RCC 7860 (cell line): ENCODE measurements at regions not wholly inside any gene's neighbourhood (a gene's known extent, or its start where the extent isn't known, plus 50 kb on each side); places are given as distances from the start of the nearest gene placed in this dataset.
"Not testable (repeated sequence)": the region's sequence is repeated elsewhere in the genome, so short reads cannot be mapped to it uniquely, and the experiment has no call there.

ENCODE experiments used
- DNase-seq: peaks from one replicate; pipeline ENCODE4 v3.0.0-alpha.2; 2015; ENCODE audit warnings: low spot score
- FAIRE-seq: peaks from 2 replicates; lab custom pipeline; 2012; peaks lifted over from hg19 to GRCh38; lab: Jason Lieb, UNC

DNA sequence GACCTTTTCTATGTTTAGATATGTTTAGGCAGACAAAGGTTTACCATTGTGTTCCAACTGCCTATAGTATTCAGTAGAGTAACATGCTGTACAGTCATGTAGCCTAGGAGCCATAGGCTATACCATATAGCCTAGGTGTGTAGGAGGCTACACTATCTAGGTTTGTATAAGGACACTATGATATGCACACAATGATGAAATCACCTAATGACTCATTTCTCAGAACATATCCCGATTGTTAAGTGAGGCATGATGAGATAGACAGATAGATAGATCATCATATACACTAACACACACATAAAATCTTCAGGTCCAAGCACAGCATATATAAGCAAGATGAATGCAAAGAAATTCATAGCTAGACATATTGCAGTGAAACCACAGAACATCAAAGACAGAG, 177.4 kb downstream of the NPIPA8 start:
- not testable (repeated sequence) for DNase-seq, FAIRE-seq

DNA sequence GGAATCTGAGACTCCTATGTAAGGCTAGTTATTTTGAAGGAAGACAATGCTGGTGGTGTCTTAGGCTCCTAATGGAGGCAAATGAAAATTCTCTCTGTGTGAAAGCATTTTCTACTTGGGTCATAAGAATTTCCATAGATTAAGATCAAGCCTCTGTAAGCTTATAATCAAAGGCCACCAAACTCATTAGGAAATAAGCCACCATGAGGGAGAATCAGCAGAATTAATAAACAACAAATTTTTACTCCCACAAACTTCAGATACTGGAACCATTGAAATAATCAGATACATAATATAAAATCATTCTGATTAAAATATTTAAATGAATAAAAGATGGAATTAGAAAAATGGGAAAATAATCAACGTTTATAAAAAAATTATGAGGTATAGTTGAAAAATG, 178.7 kb downstream of the NPIPA8 start:
- FAIRE-seq, DNase-seq: not testable (repeated sequence)

DNA sequence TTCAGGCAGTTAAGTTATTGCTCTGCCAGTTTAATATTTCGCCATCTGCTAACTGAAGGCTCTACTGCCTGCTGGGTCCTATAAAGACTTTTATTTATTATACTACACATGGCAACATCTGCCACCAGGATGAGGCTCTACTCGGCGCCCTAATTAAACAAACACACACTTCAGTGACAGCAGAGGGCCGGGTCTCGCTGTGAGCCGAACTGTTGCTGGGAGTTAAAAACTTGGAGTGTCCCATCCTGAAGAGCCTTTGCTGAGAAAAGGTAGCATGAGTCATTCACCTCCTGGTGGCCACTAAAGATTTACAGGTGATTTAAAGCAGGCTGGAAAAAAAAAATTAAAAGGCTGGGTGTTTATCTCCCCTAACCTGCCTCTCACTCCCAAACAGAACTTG, 183.7 kb downstream of the NPIPA8 start:
- FAIRE-seq: not testable (repeated sequence)

DNA sequence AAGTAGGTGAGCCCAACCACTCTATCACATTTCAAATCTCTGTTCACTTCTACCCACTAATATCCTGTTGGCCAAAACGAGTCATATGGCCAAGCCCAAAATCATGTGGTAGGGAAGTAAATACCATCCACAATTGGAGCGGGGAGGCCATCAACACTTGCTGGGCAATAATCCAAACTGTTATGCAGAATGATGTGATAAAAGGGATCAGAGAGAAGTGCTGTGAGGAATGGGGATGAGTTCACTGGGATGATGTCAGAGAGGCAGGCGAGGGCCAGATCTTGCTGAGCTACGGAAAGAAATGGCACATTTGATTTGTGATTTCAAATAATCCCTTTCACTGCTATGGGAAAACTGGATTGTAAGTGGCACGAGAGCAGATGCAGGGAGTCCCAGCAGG, 188.4 kb downstream of the NPIPA8 start:
- FAIRE-seq, DNase-seq: not testable (repeated sequence)

More for the DNA sequence above, 183.7 kb downstream of the NPIPA8 start:
- not testable (repeated sequence) for DNase-seq

DNA sequence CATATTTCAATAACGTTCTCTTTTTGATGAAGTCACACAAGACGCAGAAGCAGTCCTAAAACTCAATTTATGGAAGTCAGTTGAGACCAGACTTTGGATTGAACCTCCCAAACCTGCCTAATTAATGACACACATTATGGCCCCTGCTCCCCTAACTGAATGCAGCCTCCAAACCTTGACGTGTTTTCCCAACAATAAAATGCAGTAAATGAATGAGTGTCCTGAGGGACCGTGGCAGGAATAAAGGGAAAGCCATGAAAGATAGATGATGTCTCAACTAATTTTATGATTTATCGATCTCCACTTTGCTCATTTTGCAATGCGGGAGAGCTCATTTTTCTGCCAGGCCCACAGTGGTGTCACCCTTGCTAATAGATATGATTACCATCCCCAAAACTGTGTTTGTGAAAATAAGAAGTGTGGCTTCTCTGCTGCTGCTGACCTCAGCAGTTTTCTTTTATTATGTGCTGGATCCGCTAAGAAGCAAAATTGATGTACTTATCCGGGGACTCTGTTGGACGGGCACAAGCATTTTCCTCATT, 189.9 kb downstream of the NPIPA8 start:
- not testable (repeated sequence) for FAIRE-seq, DNase-seq

DNA sequence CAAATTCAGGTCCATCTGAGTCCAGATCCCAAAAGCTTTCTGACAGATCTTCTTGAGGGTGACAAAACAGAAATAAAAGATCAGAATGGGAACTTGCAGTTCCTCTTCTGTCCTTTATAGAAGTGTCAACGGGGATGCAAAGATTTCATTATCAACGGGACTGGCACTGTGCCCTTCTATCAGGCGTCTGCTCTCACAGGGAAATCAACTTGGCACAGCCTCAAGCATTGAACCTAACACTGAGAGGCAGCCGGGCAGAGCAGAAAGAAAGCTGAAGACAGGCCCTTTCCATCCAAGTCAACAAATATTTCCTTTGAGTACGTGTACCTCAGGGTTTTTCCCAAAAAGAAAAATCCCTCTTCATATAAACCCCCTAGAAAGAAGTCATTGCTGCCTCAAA, 194.5 kb downstream of the NPIPA8 start:
- FAIRE-seq, DNase-seq: not testable (repeated sequence)

DNA sequence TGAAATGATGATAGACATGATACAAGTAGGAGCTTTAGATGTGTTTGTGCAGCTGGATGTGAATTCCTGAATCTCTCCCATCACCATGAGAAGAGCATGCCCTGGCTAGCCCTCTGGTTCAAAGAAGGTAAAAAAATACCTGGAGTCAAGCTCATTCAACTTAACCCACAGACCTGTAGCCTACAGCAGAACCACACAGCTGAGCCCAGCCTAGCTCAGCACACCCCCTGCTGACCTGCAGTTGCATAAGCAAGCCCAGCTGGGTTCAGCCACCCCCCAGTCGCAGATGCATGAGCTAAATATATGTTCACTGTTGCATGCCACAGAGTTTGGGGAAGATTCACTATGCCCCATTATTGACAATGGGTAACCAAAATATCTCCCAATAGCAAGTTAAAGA, 200.2 kb downstream of the NPIPA8 start:
- not testable (repeated sequence) for DNase-seq, FAIRE-seq

DNA sequence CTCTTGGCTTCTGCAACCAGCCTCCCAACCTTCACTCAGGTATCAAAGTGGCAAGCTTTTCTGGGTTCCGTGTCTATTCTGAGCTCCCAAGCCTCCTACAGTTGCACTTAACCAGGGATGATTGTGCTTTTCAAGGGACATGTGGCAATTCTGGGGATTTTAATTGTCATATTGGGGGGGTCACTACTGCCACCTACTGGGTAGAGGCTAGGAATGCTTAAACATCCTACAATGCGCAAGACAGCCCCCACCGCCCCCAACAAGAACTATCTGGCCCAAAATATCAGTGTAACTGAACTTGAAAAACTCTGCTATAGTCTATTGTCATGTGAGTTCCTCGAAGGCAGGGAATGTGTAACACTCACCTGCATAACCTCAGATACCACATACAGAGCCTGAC, 201.5 kb downstream of the NPIPA8 start:
- DNase-seq, FAIRE-seq: not testable (repeated sequence)

DNA sequence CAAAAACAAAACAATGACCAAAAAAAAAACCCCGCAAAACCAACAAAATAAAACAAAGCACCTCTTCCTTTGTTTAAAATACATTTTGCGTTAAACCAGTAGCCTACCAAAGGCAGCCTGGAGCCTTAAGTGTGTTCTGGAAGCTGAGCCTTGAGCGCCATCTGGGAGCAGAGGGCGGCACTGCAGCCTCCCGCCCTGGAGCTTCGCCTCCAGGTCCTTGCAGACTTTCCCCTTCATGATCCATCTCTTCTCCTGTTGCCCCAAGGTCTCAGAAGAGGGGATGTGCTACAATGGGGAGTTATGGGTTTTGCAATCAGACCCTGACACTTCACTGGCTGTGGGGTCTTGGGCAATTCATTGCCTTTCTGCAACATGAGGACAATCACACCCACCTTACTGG, 204.9 kb downstream of the NPIPA8 start:
- not testable (repeated sequence) for DNase-seq, FAIRE-seq

DNA sequence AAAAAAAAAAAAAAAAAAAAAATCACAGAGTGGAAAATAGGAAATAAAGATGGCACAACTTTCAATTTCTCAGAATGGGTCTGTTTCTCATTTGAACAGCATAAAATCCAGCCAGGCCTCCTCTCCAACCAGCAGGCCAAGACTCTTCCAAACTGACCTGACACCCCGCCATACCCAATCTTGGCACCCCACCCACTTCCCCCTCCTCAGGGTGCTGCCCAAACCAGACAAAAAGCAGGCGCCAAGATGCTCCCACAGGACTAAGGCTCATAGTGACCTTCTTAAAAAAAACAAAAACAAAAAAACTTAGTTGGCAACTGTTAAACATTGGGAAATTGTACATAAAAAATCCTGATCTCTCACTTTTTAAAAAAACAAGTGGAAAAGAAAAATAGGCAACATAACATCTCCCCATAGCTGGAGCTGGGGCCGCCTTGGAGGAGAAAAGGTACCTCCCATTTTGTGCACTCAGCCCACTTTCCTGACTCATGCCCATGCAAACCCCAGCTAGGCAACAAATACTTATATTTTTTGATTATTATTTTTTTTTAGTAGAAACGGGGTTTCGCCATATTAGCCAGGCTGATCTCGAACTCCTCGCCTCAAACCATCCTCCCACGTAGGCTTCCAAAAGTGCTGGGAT, 205.9 kb downstream of the NPIPA8 start:
- FAIRE-seq: not testable (repeated sequence)

DNA sequence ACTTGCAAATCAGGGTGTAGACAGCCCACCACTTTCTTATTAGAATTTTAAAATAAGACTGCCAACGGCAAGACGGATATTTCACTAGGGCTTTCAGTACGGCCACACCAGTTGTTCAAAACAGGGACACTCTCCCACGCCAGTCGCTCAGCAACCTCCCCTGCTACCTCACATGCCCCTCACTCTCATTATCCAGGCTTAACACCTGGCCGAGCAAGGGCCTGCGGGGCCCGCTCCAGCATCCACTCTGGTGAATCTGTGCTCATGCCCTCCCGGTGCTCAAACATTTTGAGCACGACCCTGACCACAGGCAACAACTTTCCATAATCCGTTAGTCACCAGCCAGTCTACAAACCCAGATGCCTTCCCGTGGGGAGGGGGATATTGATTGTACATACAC, 209.5 kb downstream of the NPIPA8 start:
- not testable (repeated sequence) for DNase-seq, FAIRE-seq

More for the DNA sequence above, 205.9 kb downstream of the NPIPA8 start:
- DNase-seq: not testable (repeated sequence)

DNA sequence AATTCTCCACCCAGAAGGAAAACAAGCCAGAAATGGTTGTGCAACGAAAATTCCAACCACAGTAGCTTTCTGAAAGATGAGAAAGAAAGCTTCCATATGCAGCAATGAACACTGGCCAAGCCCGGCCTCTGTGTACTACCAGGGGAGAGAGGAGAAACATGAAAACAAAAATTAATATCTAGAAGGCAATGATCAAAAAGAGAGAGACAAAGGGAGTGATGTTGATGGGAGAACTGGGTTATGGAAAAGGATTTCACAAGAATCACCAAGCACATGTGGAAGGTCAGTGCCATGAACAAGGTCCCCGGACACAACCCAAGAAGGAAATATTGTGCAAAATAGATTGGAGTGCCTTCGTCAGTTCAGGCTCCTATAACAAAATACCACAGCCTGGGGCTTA, 217.4 kb downstream of the NPIPA8 start:
- not testable (repeated sequence) for FAIRE-seq, DNase-seq

DNA sequence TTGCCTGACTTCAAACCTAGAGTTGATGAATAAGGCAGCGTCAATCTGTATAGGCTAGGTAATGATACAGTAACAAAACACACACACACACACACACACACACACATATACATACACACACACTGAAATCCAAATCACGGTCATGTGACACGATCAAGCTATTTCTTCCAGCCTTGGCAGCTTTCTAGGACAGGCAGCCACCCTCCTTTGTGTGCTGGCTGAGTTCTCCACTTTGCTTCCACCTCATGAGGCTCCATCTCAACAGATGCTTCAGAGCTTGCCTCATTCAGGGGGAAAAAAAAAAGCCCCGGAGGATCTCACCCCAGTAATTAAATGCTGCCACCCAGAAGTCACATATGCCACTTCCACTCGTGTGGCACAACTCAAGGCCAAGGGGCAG, 217.9 kb downstream of the NPIPA8 start:
- DNase-seq, FAIRE-seq: not testable (repeated sequence)

DNA sequence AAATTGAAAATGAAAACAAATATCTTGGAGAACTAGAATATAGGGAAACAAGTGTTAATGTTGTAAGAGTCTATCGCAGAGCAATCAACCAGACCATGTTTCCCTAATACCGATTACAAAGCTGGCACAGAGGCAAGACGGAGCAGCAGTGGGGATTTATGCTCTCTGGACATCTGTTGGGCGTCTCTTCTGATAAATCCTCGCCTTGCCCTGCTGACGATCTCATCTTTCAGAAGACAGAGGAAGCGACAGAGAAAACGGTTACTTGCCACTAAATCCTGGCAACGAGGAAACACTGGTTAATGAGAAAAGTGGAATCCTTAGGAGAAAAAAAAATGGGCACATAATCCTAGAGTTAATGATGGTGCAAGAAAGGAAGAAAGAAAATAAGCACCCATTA, 218.5 kb downstream of the NPIPA8 start:
- not testable (repeated sequence) for FAIRE-seq, DNase-seq

DNA sequence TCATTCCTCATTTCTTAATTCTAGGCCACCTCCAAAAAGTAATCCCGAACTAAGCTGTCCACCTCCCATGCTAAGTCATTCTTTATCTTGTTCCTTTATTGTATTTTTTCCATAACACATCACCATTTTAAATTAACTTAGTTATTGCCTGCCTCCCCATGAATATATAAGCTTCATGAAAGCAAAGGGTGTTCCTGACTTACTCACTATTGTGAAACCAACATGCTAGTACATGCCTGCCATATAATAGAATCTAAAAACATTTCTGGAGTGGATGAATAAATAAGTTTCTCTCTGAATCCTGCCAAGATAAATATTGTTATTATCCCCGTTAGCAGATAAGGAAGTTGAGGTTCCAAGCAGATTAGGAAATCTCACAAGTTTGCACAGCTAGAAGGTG, 232.1 kb downstream of the NPIPA8 start:
- not testable (repeated sequence) for FAIRE-seq, DNase-seq

DNA sequence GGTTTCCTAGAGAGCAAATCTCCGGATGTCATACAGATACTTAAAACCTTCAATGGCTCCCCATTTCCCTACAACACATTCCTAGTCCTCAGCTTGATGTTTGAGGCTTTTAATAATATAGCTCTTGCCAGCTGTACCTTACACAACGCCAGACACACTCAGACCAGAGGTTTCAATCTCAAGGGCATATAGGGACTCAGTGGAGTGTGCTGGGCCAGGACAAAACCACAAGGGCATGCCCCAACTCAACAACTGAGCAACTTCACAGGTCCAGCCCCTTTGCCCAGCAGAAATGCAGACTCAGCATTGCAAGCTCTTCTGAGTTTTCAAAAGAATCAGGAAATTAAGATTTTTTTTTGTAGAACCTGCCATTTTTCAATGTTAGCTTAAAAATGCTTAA, 235.5 kb downstream of the NPIPA8 start:
- not testable (repeated sequence) for FAIRE-seq

DNA sequence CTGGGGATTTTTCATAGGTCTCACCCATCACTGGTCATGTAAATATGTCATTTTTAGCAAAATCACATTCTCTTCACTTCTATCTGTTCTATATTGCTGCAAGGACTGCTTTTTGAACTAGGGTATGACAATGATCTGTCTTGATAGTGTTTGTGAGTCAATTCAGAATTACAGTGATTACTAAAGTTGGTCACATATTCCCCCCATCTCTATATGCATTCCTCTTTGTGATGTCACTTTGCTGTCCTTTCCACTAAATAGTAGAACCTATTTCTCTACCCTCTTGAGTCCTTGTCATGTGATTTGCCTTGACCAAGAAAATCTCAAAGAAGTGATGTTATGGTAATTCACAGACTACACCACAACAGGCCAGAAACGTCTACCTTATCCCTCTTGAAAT, 243.9 kb downstream of the NPIPA8 start:
- not testable (repeated sequence) for FAIRE-seq

More for the DNA sequence above, 235.5 kb downstream of the NPIPA8 start:
- DNase-seq: not testable (repeated sequence)

DNA sequence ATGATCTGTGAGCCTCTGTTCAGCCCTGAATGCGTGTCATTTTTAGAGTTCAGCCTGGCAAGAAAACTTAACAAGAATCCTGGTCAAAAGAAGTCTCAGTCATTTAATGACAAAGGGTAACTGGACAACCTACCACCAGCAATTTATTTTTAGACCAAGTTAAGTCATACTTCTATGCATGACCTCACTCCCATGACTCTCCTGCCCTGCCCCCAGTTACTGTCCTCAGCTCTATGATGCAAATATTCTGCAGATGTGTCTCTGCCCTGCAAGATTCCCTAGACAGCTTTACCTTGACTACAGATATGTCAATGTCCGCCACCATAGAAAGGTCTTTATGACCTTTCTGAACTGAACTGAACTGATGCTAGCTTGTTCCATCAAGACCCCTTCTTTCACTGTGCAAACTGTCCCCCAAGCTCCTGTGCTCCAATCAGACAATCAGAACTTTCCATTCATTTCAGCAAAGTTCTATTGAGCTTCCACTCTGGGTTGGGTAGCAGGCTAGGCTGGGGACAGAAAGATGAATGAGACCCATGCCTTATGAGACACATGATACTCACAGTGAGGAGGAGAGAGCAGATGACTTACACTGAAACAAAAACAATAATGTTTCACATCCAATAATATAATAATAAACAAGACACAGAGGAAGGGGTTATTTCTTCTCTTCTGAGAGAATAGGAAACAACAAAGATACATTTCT, 255.7 kb downstream of the NPIPA8 start:
- FAIRE-seq, DNase-seq: not testable (repeated sequence)

More for the DNA sequence above, 243.9 kb downstream of the NPIPA8 start:
- not testable (repeated sequence) for DNase-seq

DNA sequence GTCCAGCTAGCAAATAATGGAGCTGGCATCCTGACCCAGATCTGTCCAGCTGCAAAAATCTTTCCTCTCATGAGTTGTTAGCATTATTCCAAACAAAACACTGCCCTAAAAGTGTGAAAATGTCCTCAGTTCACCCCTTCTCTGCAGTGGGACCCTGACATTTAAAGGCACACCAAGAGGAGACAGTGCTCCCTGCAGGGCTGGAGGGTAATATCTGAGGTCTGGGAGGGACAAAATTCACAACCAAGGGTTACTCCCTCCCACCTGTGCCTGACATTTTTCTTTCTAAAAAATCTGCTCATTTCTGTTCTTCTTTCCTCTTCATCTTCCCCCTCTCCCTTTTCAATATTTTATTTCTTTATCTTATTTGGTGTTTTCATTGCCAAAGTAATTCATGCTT, 258.6 kb downstream of the NPIPA8 start:
- DNase-seq, FAIRE-seq: not testable (repeated sequence)

DNA sequence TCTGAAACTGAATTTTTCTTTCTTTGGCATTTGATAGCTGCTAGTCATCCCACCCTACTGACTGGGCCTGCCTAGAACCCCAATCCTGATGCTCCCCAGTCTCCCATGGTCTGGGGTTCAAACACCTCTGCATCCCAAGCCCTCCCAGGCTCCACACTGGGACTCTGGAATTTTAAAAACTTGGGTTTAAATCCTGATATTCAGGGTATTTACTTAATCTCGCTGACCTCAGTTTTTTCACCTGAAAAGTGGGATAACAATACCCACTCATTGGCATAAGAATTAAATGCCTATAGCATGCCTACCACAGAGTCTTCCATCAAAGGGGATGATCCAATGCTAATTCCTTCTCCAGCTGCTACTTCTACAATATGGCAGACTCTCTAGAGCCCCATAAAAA, 264.4 kb downstream of the NPIPA8 start:
- FAIRE-seq: no peak
- no peak for DNase-seq

DNA sequence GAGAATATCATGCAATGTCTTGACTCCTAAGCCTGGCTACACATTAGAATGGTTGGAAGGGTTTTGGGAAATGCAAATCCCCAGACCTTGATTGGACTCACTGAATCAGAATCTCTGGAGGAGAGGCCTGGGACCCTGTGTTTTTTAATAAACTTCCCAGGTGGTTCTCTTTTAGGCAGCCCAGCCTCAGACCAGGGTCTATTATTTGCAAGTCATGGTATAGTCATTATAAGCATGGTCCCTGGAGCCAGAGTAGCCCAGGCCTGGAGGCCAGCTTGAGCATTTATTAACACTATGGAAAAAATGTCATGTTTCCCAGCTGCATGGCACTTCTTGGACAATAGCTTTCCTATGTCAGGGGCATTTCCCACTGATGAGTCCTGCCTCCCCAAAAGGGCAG, 266.9 kb downstream of the NPIPA8 start:
- FAIRE-seq (no peak), DNase-seq (no peak)
